HepG2 (cell line): ENCODE measurements at regions not wholly inside any gene's neighbourhood (a gene's known extent, or its start where the extent isn't known, plus 50 kb on each side); places are given as distances from the start of the nearest gene placed in this dataset.

ENCODE experiments used
- ATAC-seq: fragments of 200-7000 bp; cut with Tn5 transposase; 3 replicates; pipeline ENCODE4 v1.9.1; 2020; ENCODE audit warnings: mild to moderate bottlenecking, moderate library complexity
- BruUV-seq: library from RNA; stranded (reverse); fragments of 400-500 nt; replicated peaks from 2 replicates; lab custom pipeline; 2021; lab: Mats Ljungman, UMichigan
- CTCF ChIA-PET: fragments of 300-600 bp; formaldehyde crosslinking; extraction: SDS; loops from one replicate; lab custom pipeline; 2021; ENCODE audit warnings: low total read pairs, inconsistent platforms, low intra/inter-chr PET ratio; lab: Yijun Ruan, JAX
- POLR2A ChIA-PET: fragments of 350-600 bp; sonication (Branson Sonifier 250); formaldehyde crosslinking; loops from one replicate; lab custom pipeline; 2020; ENCODE audit warnings: antibody characterized with exemption, inconsistent platforms; lab: Yijun Ruan, JAX
- DNase-seq: peaks from one replicate; pipeline ENCODE4 v3.0.0-alpha.2; 2015; ENCODE audit warnings: low spot score
- FAIRE-seq: peaks from 3 replicates; lab custom pipeline; 2011; peaks lifted over from hg19 to GRCh38; lab: Jason Lieb, UNC
- H2AFZ ChIP-seq: one replicate; pipeline ENCODE4 v1.6.1; 2011; ENCODE audit warnings: low read length, inconsistent platforms
- H3K27ac ChIP-seq: fragments of 300-600 bp; 3 replicates; pipeline ENCODE4 v1.8.0; 2011; ENCODE audit warnings: mixed run types, mild to moderate bottlenecking, mixed read lengths, low read length, inconsistent platforms; ENCODE audit not compliant: insufficient read depth; ENCODE audit errors: extremely low read length
- H3K27me3 ChIP-seq, 2 experiments: fragments of 200-600 bp in 1 of 2; 2 replicates in 1 of 2; 3 replicates in 1 of 2; pipeline versions ENCODE4 v1.6.0 to v1.8.0; 2011; ENCODE audit warnings: low read length in 2 of 2, mild to moderate bottlenecking in 2 of 2, moderate library complexity in 2 of 2, inconsistent platforms in 1 of 2; ENCODE audit not compliant: insufficient read depth in 2 of 2, control insufficient read depth in 1 of 2
- H3K36me3 ChIP-seq, 2 experiments: fragments of 200-600 bp in 1 of 2; replicated peaks in 1 of 2; 2 replicates in 1 of 2; 3 replicates in 1 of 2; pipeline versions ENCODE4 v1.5.1 to v1.8.0; 2011; ENCODE audit warnings: low read length in 2 of 2, inconsistent platforms in 1 of 2; ENCODE audit not compliant: insufficient read depth in 2 of 2, control insufficient read depth in 1 of 2
- H3K4me1 ChIP-seq: 2 replicates; pipeline ENCODE4 v1.5.1; 2012; ENCODE audit warnings: low read length, inconsistent platforms; ENCODE audit not compliant: insufficient read depth
- H3K4me2 ChIP-seq: 2 replicates; pipeline ENCODE4 v1.6.0; 2011; ENCODE audit warnings: low read depth, low read length, inconsistent platforms
- H3K4me3 ChIP-seq, 3 experiments: fragments of 200-600 bp in 1 of 3; sonication (generic), shearing (Covaris generic) in 1 of 3; replicated peaks in 1 of 3; 2 replicates each; pipeline ENCODE4 v1.5.1; 2011 to 2016; ENCODE audit warnings: low read length in 3 of 3, inconsistent platforms in 2 of 3, low read depth in 2 of 3, mild to moderate bottlenecking in 2 of 3, control low read depth in 1 of 3, mixed read lengths in 1 of 3; ENCODE audit not compliant: insufficient read depth in 1 of 3
- H3K79me2 ChIP-seq: one replicate; pipeline ENCODE4 v1.6.1; 2011; ENCODE audit warnings: low read length, inconsistent platforms; ENCODE audit not compliant: insufficient read depth
- H3K9ac ChIP-seq: 2 replicates; pipeline ENCODE4 v1.6.0; 2011; ENCODE audit warnings: mild to moderate bottlenecking, low read depth, low read length, inconsistent platforms; ENCODE audit not compliant: insufficient read depth
- H3K9me3 ChIP-seq: 2 replicates; pipeline ENCODE4 v1.5.1; 2012; ENCODE audit warnings: mild to moderate bottlenecking, low read length
- H4K20me1 ChIP-seq: 2 replicates; pipeline ENCODE4 v1.6.0; 2011; ENCODE audit warnings: inconsistent platforms, mild to moderate bottlenecking, low read length, moderate library complexity; ENCODE audit not compliant: insufficient read depth
- KIAA2018 ChIP-seq: sonication (generic); formaldehyde crosslinking; IDR thresholded peaks from 2 replicates; pipeline ENCODE4 v1.5.0; 2020; ENCODE audit warnings: mild to moderate bottlenecking, missing genetic modification reagents, borderline replicate concordance
- MBNL3 ChIP-seq: fragments of 250-450 bp; sonication (Bioruptor Pico); conservative IDR thresholded peaks from 2 replicates; pipeline ENCODE4 v1.8.0; 2022; ENCODE audit warnings: mild to moderate bottlenecking, inconsistent platforms
- MXD1 ChIP-seq: sonication (generic); formaldehyde crosslinking; IDR thresholded peaks from 2 replicates; pipeline ENCODE4 v1.4.0; 2020; ENCODE audit warnings: mild to moderate bottlenecking, missing genetic modification reagents
- PHB2 ChIP-seq: fragments of 450-650 bp; IDR thresholded peaks from 2 replicates; pipeline ENCODE4 v1.6.1; 2018; ENCODE audit not compliant: partially characterized antibody
- ZBTB21 ChIP-seq: sonication (generic); formaldehyde crosslinking; IDR thresholded peaks from 2 replicates; pipeline ENCODE4 v1.4.0; 2020; ENCODE audit warnings: missing genetic modification reagents
- ZNF577 ChIP-seq: sonication (generic); formaldehyde crosslinking; IDR thresholded peaks from 2 replicates; pipeline ENCODE4 v1.4.0; 2020; ENCODE audit warnings: mild to moderate bottlenecking, low read depth, missing genetic modification reagents, borderline replicate concordance
- ZNF792 ChIP-seq: IDR thresholded peaks from 2 replicates; pipeline ENCODE4 v1.6.1; 2016
- in situ Hi-C: cut with HindIII; loops from 2 replicates; pipeline ENCODE4 v1.10.0; 2017; ENCODE audit warnings: low pct_unique_long_range_greater_than_20kb; ENCODE audit not compliant: extremely low pct_ligation_motif_present
- intact Hi-C: fragments of 100-400 bp; cut with micrococcal nuclease; formaldehyde crosslinking; loops from one replicate; pipeline ENCODE4 v1.10.0; 2022; ENCODE audit not compliant: unreplicated experiment
- TF ChIP-seq, protein P1 (sequence below): IDR thresholded peaks from 2 replicates; pipeline ENCODE4 v1.6.1; 2016; ENCODE audit warnings: low read depth, missing genetic modification reagents, missing compliant biosample characterization
- TF ChIP-seq, protein P2 (sequence below): sonication (generic); formaldehyde crosslinking; IDR thresholded peaks from 2 replicates; pipeline ENCODE4 v1.5.0; 2020; ENCODE audit warnings: mild to moderate bottlenecking, low read depth, missing genetic modification reagents, borderline replicate concordance

GRCh38 chr1:82646888-82647287, 846.2 kb downstream of the ADGRL2 start (continued):
- TF ChIP-seq KIAA2018 (CRISPR knock-in tag): no peak

DNA sequence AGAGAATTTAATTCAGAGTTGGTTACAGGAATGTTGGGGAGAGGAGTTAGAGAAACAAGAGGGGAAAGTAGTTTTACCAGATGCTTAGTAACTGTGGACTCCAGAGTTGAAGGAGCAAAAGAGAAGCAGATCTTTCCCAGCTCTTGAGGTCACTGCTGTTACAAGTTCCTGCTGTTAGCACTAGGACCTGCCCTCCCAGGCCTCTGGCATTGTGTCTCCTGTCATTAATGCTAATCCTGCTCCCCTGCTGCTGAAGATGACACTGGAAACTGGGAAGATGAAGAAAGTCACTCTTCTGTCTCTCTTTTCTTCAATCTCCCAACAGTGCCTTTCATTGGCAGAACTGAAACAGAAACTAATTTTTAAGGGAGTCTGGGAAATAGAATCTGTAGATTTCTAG, 845.6 kb downstream of the ADGRL2 start:
- Histone ChIP-seq H3K79me2 (no peaks in the 10 kb centered on the region), H3K9me3 (peaks cover 82% of the 10 kb centered on the region), H2AFZ (no peak overlapping the region), H3K27me3 (no peaks in the 10 kb centered on the region), H3K9ac (no peak overlapping the region), H4K20me1 (no peaks in the 10 kb centered on the region), H3K4me1 (no peaks in the 10 kb centered on the region), H3K4me3 (no peak overlapping the region), H3K36me3 (no peaks in the 10 kb centered on the region), H3K4me2 (no peak overlapping the region), H3K27ac (no peak overlapping the region)
- ChIA-PET CTCF (no interaction called here), POLR2A (no interaction called here)
- no peak for DNase-seq
- BruUV-seq: no TSS peak
- in situ Hi-C loops: no loop called here
- no peak for ATAC-seq
- no peak for FAIRE-seq
- intact Hi-C loops: no loop called here
- TF ChIP-seq, protein P1, sequence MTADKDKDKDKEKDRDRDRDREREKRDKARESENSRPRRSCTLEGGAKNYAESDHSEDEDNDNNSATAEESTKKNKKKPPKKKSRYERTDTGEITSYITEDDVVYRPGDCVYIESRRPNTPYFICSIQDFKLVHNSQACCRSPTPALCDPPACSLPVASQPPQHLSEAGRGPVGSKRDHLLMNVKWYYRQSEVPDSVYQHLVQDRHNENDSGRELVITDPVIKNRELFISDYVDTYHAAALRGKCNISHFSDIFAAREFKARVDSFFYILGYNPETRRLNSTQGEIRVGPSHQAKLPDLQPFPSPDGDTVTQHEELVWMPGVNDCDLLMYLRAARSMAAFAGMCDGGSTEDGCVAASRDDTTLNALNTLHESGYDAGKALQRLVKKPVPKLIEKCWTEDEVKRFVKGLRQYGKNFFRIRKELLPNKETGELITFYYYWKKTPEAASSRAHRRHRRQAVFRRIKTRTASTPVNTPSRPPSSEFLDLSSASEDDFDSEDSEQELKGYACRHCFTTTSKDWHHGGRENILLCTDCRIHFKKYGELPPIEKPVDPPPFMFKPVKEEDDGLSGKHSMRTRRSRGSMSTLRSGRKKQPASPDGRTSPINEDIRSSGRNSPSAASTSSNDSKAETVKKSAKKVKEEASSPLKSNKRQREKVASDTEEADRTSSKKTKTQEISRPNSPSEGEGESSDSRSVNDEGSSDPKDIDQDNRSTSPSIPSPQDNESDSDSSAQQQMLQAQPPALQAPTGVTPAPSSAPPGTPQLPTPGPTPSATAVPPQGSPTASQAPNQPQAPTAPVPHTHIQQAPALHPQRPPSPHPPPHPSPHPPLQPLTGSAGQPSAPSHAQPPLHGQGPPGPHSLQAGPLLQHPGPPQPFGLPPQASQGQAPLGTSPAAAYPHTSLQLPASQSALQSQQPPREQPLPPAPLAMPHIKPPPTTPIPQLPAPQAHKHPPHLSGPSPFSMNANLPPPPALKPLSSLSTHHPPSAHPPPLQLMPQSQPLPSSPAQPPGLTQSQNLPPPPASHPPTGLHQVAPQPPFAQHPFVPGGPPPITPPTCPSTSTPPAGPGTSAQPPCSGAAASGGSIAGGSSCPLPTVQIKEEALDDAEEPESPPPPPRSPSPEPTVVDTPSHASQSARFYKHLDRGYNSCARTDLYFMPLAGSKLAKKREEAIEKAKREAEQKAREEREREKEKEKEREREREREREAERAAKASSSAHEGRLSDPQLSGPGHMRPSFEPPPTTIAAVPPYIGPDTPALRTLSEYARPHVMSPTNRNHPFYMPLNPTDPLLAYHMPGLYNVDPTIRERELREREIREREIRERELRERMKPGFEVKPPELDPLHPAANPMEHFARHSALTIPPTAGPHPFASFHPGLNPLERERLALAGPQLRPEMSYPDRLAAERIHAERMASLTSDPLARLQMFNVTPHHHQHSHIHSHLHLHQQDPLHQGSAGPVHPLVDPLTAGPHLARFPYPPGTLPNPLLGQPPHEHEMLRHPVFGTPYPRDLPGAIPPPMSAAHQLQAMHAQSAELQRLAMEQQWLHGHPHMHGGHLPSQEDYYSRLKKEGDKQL (CRISPR knock-in tag): no peak
- TF ChIP-seq PHB2: no peak
- no peak for TF ChIP-seq ZBTB21
- TF ChIP-seq, protein P2, sequence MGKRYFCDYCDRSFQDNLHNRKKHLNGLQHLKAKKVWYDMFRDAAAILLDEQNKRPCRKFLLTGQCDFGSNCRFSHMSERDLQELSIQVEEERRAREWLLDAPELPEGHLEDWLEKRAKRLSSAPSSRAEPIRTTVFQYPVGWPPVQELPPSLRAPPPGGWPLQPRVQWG (CRISPR knock-in tag): no peak
- TF ChIP-seq MXD1: no peak
- TF ChIP-seq ZNF792 (CRISPR knock-in tag): no peak
- no peak for TF ChIP-seq ZNF577 (CRISPR knock-in tag)
- no peak for TF ChIP-seq MBNL3 (CRISPR knock-in tag)
